NB4 (cell line): ENCODE measurements at regions not wholly inside any gene's neighbourhood (a gene's known extent, or its start where the extent isn't known, plus 50 kb on each side); places are given as distances from the start of the nearest gene placed in this dataset.

ENCODE experiments used
- CTCF ChIP-seq: IDR thresholded peaks from one replicate; pipeline ENCODE4 v1.5.1; 2012; ENCODE audit warnings: low read depth, low read length
- MAX ChIP-seq: IDR thresholded peaks from 2 replicates; pipeline ENCODE4 v1.6.1; 2011; ENCODE audit warnings: low read depth, low read length
- MYC ChIP-seq: IDR thresholded peaks from 2 replicates; pipeline ENCODE4 v1.6.1; 2011; ENCODE audit warnings: low read depth, low read length
- POLR2A ChIP-seq: IDR thresholded peaks from 2 replicates; pipeline ENCODE4 v1.6.1; 2011; ENCODE audit warnings: mild to moderate bottlenecking; ENCODE audit not compliant: insufficient read length; ENCODE audit errors: extremely low read depth

- TF ChIP-seq CTCF (no peak), POLR2A (no peak), MYC (no peak), MAX (no peak)
These were observed 284.0 kb upstream of the TLE4 start for GRCh38 chr9:79287708-79288290.
